Activated CD4-positive, alpha-beta T cell treated with anti-CD3 and anti-CD28 coated beads, Interleukin-2, Interleukin-6, amounts not matched to agents 100 ng/mL and 50 ng/mL, durations not matched to agents 16 hours and 8 hours (primary cell): ENCODE measurements at regions not wholly inside any gene's neighbourhood (a gene's known extent, or its start where the extent isn't known, plus 50 kb on each side); places are given as distances from the start of the nearest gene placed in this dataset.

Experiments used
- DNase-seq: peaks from one replicate; pipeline ENCODE4 v3.0.0-alpha.2; 2020

DNA sequence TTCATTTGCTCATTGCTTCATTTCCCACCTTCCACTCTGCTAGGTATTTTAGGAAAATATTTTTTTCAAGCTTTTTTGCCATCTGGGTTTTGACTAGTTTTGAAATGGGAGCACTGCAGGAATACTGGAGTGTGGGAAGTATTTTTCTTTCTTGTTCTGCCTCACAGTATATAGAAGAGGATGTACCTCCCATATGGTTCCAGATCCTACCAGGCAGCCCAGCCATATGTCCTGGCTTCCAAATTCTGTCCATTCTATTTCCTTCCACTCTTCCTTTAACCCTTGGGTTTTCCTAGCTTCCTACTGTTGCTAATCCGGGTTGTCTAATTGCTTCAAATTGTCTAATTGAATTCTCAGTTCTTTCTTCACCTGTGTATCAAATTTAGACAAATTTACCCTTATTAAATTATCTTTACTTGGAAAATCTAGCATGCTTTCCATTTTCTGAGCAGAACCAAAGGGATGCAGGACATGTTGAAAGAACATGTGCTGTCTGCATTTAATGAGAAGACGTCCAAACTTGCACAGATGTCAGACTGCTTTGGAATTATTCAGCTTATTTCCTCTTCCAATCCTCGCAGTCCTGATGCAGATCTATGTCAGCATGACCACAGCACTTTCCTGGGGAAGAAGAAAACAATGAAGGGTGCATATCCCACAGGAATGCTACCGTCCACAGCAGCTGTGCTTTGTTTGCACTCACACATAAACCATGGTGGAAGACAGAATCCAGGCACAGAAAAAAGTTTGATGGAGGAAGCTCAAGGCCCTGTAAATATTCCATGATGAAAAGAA lies 1273.9 kb upstream of the MAP3K7 start:
- no peak for DNase-seq

DNA sequence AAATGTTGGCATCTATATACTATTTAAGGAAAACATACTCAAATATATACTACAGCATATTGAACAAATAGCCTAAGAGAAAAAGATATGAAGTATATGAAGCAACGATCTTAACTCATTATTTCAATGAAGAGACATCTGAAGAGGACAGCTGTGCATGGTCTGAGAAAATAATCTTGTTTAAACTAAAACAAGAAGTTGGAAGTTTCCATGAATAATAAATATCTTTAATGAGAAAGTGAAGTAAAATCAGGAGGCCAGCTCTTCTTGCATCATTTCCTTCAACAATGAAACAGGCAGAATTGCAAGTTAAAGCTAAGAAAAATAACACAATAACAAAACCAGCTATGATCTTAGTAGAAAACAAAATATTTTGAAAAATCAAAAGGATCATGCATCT lies 1265.4 kb upstream of the MAP3K7 start:
- DNase-seq = no peak

DNA sequence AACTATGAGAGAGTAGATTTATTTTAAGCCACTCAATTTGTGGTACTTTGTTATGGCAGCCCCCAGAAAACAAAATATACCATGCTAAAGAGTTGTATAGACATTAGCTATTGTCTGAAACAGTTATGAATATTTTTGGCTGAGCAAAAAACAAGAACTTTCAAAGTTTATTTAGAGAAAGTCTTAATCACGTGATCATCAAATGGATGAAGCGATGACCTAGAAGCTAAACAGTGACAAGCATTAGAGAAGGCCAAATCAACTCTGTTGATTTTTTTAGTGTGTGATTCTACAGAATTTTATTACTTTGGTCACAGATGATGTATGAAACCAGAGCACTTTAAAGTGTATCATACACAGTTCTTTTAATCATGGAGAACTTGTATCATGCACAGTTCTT lies 1247.9 kb upstream of the MAP3K7 start:
- DNase-seq = no peak

DNA sequence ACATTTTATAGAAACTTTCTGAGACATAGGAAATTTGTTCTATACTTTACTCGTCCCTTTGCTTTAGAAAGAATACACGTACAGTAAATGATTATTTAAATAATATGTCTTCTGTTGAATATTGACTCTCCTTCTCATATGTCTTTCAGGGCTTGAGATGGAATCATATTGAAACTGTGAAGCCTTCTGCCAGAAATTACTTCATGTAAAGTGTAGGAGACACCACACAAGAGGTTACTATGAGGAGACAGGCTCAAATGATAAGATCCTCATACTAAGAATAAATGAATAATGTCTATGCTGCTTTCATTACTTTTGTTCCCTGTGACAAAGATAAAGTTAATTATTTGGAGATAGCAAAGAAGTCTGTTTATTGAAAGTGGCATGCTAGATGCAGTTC lies 1240.3 kb upstream of the MAP3K7 start:
- peak; percentile 1 for DNase-seq

DNA sequence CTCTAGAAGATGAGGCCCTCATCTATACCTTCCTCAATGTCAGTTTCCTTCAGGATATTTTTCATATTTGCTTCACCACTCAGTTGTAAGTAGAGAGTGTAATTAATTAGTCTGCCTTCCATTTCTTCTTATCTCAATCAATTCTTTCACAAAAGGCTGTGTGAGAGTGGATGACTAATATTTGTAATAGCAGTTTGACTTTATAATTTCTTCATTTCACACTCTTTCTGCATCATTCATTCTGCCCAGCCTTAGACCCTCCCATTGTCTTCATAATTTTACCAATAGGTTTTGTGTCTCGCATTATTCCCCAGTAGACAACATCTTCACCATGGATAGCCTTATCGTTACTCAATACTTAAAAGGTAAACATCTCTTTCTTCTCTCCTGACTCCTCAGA lies 1239.3 kb upstream of the MAP3K7 start:
- no peak for DNase-seq

DNA sequence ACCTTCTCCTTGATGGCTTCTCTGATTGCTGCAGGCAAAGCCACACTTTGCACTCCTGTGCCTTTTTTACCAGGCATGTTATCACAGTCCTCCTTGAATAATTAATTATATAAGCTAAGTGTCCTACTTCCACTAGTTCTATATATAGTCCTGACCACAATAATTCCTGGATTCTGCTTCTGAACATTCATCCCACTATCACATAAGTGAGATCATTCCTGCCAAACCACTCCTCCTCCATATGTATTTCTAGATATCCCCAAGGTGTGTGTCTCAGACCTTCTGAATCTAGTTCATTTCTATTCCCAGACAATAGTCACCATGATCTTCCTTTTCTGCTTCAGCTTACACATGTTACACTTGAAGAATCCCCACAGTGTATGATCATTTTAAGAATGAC lies 1237.5 kb upstream of the MAP3K7 start:
- no peak for DNase-seq

DNA sequence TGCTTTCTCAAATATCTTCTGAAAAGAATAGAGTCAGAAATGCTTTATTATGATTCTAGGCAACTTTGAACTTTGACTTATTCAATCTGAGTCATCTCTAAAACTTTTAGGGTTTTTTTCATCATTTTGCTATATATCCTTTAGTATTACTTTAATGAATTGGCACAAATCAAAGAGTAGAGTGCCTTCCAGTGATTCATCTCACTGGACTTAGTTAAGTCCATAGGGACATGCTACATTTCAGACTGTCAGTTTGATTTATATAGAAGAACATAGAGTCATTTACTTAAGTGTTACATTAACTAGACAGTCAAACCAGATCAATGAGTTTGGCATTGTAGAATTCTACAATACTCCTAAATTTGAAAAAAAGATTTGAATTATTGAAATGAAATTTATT lies 1235.7 kb upstream of the MAP3K7 start:
- DNase-seq = no peak

DNA sequence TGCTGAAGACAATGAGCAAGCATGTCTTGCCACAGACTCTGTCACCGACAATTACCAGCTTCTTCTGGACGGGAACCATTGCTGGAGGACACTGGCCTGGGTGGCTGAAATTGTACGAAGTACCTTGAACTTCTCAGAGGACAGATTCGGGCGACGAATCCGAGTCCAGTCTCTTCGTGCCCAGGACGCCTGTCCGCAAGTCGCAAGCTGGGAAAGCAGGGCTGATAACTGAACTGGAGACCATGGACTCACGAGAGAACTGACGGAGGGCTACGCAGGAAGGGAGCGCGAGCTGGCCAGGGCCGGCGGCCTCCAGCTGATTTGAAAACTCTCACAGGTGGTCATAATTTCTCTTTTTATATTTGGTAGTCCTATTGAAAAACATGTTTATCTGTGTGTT lies 1229.5 kb upstream of the MAP3K7 start:
- DNase-seq = no peak

DNA sequence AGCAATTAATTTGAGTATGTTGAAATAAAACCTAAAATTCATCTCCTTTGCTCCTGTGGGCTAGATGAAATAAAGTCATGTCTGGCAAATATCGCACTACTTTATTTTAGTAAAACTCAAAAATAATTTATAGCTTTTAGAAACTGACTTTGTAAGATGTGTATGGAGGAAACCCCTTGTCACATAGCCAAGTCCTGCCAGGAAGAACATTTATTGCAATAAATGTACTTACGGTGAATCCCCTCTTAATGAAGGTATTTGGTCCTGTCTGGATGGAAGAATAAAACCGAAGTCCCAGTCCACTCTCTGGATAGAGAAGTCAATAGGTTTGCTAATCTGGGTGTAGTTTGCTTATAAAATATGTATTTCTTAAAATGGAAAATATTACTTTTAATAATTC lies 1226.8 kb upstream of the MAP3K7 start:
- DNase-seq = no peak

DNA sequence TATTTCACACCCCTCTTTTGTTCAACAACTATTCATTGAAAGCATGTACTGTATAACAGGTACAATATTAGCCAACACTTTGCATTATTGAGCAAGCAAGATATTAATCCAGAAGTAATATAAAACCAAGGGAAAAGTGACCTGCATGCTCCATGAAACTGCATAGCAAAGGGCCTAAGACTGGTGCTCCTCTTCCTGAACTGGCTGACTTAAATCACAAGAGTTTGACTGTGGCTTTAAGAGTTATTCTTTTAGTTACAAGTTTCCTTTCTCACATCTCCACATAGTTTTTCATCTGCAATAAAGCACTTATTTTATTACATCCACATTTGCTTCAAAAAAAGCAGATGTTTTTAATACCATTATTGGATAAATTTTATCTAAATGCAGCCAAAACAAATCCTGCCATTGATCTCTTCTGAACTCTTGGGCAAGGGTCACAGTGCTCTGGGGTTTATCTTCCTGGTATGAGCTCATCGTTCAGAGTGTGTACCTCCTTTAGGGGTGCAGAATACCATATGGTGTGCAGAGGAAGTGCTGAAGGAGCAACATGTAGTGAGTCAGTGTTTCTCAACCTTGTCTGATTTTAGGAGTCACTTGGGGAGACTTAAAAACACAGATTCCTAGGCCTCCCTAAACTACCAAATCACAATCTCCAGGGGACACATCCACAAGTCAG lies 1225.9 kb upstream of the MAP3K7 start:
- DNase-seq = no peak

DNA sequence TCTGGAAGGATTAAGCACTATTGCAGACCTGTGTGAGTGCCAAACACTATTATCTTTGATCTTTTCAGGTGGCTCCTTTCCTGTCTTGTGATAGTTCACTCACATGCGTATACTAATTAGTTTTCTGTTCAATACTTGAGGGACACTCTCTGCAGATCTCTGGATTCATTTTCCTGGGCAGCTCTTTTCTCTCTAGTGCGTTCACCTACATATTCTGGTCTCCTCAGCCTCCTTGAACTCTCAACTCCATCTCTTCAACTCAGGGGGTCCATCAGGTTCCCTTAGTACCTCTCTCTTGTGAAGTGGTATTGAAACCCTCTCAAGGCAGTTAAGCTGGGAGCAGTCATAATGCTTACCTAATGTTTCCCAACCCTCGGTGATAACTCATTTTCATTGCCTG lies 1218.1 kb upstream of the MAP3K7 start:
- DNase-seq = no peak

DNA sequence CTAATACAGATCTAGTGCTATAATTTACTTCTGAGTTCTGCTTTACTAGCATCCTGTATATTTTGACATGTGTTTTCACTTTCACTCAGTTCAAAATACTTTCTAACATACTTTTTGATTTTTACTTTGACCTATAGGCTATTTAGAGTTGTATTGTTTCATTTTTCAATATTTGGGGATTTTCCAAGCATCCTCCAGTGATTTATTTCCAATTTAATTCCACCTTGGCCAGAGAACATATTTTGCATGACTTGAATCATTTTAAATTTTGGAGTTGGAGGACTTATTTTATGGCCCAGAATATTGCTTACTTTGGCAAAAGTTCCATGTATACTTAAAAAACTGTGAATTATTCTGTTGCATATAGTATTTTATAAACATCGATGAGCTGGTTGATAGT lies 1215.6 kb upstream of the MAP3K7 start:
- no peak for DNase-seq

DNA sequence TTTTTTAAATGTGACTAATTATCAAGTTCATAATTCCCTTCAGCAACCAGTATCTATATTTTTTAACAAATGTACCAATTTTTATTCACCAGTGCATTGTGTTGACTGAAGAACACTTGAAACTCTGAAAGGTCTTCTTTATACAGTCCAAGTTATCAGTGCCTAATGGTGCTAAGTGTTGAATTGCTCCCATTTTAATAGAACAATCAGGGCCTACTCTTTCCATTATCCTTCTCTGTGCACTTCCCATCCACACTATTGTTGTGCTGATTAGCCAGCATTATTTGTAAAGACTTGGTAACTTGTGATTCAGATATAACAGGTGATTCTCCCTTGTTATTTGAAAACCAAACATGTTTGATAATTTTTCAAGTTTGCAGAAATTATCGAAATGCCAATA lies 1209.7 kb upstream of the MAP3K7 start:
- no peak for DNase-seq

DNA sequence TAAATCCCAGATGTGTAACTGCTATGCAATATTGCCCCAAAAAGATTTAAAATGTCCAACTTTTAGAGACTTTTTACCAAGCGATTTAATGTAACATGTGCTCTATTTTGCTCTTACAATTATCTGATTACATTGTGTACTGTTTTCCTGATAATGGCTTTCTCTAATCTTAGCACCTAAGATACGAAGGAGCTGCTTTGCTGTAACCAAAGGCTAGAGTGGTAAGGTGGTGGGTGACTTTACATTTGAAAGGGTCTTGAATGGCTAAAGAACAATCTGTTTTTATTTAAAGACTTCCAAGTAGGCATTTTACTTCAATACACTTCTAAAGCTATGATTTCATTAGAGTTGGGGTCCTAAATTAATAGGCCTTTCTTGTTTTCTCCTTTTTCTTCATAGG lies 1201.6 kb upstream of the MAP3K7 start:
- no peak for DNase-seq

DNA sequence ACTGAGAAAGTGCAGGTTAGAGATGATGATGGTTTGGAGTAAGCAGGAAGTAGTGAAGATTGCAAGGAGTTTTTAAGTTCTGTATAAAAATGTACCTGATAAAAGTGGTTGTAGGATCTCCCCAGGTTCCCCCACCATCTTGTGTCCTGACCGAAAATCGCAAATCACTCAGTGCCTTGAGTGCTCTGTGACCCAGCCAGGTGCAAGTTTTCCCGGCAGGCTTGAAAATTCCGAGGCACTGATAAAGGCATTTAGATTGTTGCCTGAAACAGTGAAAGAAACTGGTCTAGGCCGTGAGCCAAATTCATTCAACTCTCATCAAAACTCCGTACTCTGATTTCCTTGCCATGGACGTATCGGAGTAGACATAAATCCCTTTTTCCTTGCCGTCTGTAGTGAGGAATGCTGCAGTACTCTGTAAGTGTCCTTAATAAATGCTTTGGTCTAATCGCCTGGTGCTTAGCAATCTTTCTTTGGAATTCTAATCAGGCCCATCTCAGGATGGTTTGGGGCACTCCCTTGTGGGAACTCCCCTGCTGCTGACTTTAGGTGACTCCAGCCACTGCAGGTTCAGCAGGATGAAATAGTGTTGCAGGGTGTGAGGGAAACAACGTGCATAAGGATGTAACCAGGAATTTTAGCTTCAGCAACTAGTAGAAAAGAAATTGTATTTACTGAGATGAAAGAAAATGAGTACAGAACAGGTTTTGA lies 1199.8 kb upstream of the MAP3K7 start:
- DNase-seq = no peak

DNA sequence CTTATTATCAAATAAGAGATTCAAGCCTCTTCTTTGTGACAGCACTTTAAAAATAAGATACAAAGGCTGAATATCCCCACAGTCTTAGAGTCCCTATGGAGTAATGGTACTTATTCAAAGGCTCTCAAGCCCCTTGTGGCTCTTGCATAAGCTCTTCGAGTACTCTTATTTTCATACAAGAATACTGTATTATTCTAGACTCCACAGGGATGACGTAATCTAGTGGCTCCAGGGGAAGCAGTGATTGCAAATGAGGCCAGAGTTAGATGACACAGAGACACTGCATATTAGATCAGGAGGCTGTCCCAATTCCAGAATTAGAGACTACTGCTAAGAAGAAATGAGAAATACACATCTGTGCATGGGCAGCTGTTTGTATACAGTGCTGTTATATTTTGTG lies 1195.9 kb upstream of the MAP3K7 start:
- DNase-seq = no peak

DNA sequence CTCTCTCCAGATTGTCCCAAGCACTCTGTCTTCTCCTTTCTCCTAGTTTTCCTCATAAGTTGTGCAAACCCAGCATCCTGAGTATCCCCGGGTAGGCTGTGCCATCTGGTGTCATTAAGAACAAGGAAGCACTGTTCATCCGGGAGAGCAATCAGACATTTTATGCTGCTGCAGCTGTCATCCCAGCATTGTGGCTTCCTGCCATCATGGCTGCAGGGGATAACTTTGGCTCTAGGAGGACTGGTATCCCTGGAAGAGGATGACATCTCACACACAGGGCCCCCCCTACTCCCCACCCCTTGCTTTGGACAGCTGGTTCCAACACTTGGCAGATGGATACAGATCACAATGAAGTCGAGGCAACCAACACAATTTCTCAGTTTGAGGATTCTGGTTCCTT lies 1195.1 kb upstream of the MAP3K7 start:
- no peak for DNase-seq

DNA sequence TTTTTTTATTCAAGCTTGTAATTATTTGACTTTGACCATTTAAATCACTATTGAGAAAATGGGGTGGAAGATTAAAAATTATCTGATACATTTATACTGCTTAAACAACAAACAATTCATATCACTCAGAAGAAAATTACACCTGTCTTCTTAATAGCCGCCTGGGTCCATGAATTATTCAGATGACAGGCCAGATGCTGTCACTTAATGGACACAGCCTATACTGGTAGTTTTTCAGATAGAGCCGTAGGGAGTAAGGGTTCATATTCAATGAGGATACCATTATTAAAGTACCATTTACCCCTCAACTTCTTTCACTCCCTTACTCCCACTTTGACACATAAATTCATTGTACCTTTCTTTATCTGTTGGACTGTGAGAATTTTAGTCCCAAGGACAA lies 1193.4 kb upstream of the MAP3K7 start:
- no peak for DNase-seq

DNA sequence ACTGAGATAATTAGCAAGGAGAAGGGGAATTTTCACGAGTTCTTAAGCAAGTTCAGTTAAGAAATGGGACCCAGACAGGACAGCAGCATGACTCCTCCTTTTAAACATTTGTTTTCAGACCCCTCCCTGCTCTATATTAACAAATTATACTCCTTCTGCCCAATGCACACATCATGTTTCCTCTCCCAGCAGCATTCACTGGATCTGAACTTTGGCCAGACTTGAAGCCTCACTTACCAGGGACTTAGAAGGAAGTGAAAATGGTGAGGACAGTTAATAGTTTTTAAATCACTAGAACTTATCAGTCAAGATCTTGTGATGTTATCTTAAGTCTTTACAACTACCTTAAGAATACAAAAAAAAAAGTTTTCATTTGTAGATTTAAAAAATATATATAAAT lies 1174.7 kb upstream of the MAP3K7 start:
- DNase-seq = no peak

DNA sequence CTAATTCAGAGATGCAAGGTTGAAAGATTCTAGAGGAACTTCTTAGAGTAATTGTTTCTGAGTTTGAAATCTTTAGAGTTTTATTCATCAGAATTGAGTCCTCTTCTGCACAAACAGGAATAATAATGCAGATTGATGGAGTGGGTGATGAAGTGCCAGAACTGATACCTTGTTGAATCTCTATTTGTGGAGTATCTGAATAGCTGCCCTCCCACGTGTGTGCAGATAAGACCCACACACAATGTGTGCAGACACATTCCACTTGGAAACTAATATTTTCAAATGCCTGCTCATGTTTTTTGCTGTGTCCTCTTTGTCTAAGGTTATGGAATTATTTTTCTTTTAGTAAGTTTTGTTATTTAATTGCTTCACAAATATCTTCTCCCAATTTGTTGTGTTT lies 1167.8 kb upstream of the MAP3K7 start:
- DNase-seq = no peak

DNA sequence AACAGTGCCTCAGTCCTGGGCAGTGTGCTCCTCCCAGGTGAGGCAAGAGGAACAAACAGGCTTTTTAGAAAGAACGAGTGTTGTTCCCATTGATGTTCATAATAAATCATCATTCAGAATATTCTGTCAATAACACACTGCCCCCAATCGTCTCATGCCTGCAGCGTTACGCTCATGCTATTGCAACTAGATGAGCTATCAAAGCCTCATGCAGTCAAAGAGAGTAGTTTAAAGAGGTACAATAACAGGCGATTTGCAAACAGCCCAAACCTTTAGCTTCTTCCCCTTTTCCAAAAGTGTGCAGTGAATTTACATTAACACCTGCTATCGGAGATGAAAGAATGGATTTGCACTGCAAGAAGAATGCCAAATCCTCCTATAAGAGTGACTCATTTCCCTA lies 1164.7 kb upstream of the MAP3K7 start:
- DNase-seq = no peak

DNA sequence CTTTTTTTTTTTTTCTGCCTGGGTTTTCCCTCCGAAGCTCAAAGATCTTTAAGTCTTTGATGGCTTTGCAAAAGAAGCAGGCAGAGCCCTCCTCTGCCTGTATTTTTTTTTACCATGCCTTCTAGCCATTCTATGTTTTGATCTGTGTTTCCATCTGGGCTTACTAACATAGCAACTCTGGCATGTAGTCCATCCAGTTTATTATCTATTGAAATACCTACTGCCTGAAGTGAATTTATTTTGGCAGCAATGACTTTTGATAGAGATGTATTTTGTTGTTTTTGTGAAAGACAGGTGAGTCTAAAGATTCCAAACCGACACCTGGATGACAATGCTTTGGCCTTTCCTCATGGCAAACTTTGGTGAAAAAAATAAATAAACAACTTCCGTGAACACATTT lies 1157.7 kb upstream of the MAP3K7 start:
- DNase-seq = no peak

DNA sequence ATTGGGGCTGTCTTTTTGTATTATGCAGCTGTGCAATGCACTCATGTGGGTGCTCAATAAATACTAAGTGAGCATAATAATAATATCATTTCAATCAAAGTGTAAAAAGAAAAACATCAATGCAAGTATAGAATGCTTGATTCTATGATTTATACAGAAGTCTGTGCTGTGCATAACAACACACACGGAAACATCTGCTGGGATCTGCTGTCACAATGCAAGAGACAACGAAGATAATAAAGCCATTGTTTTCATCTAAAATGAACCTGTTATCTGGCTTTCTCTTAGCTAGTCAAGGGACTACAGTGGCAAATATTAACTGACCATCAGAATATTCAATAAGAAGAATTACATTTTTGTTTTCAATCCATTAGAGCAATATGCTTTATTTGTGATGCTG lies 1156.9 kb upstream of the MAP3K7 start:
- no peak for DNase-seq

DNA sequence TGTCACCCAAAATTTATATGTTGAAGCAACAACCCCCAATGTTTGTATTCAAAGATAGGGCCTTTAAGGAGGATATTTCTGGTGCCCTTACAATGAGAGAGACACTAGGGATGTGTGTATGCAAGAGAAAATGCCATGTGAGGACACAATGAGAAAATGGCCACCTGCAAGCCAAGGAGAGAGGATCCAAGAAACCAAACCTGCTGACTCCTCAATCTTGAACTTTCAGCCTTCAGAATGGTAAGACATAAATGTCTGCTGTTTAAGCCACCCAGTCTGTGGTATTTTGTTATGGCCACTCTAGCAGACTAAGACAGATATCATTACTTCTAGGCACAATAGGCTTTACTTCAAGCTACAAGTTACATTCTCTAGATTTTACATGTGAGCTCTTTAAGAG lies 1145.1 kb upstream of the MAP3K7 start:
- DNase-seq = no peak
